ENCODE measurements at regions not wholly inside any gene's neighbourhood (a gene's known extent, or its start where the extent isn't known, plus 50 kb on each side); places are given as distances from the start of the nearest gene placed in this dataset.

DNA sequence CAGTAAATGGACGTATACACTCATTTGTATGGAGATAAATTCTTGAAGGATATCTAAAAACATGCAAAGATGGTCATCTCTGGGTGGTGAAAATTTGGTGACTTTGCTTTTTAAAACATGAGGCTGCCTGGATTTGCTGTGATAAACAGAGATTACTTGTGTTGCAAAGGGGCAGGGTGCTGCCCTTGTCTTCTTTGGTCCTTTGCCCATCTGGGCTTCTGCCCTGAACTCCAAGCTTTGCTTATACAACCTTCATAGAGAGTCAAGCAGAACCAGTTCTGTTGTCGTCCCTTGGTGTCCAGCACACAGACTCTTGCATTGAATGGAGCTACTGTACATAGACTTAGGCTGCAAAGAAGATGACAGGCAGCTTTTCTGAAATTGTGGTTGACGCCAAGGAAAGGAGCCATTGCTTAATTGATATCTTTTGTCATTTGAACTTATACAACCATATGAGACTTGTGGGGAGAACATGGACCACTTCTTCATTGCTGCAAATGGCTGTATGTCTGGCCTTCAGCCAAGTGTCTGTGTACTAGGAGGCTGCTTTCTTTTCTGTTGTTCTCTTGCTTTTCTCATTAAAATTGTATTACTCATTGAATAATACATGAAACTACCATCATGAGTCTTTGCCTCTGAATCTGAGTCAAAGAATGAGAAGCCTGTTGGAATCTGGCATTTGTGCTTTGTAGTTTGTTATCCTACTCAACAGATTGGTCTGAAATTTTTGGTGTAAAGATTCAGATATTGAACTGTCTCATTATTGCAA lies 152.5 kb downstream of the DMRT2 start:
- TF ChIP-seq, protein P1, sequence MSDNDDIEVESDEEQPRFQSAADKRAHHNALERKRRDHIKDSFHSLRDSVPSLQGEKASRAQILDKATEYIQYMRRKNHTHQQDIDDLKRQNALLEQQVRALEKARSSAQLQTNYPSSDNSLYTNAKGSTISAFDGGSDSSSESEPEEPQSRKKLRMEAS (IDR thresholded peaks at IDR 0.05; ENCODE audit: low read depth, low read length), result no peak
- no peak for TF ChIP-seq POLR2A (IDR thresholded peaks at IDR 0.05; ENCODE audit: extremely low read depth, insufficient read length)
- TF ChIP-seq MYC (IDR thresholded peaks at IDR 0.05; ENCODE audit: low read depth, low read length), result no peak
- TF ChIP-seq, protein P2, sequence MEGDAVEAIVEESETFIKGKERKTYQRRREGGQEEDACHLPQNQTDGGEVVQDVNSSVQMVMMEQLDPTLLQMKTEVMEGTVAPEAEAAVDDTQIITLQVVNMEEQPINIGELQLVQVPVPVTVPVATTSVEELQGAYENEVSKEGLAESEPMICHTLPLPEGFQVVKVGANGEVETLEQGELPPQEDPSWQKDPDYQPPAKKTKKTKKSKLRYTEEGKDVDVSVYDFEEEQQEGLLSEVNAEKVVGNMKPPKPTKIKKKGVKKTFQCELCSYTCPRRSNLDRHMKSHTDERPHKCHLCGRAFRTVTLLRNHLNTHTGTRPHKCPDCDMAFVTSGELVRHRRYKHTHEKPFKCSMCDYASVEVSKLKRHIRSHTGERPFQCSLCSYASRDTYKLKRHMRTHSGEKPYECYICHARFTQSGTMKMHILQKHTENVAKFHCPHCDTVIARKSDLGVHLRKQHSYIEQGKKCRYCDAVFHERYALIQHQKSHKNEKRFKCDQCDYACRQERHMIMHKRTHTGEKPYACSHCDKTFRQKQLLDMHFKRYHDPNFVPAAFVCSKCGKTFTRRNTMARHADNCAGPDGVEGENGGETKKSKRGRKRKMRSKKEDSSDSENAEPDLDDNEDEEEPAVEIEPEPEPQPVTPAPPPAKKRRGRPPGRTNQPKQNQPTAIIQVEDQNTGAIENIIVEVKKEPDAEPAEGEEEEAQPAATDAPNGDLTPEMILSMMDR (IDR thresholded peaks at IDR 0.05; ENCODE audit: low read depth, low read length), result no peak
- no peak overlapping the region for H3K4me3 ChIP-seq (ENCODE audit: low read depth, low read length)
- no peak for DNase-seq (ENCODE audit: low read depth)

DNA sequence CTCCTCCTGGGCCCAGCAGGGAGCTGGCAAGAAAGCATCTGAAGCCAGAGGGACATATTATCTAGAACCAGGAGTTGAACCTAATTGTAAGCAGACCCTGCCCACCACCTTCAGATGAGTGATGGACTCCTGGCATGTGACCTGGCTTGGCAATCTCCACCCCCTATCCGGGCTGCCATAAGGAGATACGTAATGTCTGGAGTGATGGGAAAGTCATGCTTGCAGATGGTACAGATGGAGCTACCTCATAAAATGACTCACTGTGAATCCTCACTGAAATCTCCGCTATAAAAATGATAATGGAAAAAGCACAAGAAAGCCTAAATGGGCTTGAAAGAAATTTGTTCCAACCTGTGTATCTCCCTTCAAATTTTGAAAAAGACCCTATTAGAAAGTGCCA lies 157.5 kb downstream of the DMRT2 start:
- no peak overlapping the region for H3K4me3 ChIP-seq (ENCODE audit: low read depth, low read length)
- DNase-seq (ENCODE audit: low read depth), result no peak
- TF ChIP-seq, protein P1 (IDR thresholded peaks at IDR 0.05; ENCODE audit: low read depth, low read length), result no peak
- TF ChIP-seq POLR2A (IDR thresholded peaks at IDR 0.05; ENCODE audit: extremely low read depth, insufficient read length) (no peak), MYC (IDR thresholded peaks at IDR 0.05; ENCODE audit: low read depth, low read length) (no peak)
- TF ChIP-seq, protein P2 (IDR thresholded peaks at IDR 0.05; ENCODE audit: low read depth, low read length), result no peak

DNA sequence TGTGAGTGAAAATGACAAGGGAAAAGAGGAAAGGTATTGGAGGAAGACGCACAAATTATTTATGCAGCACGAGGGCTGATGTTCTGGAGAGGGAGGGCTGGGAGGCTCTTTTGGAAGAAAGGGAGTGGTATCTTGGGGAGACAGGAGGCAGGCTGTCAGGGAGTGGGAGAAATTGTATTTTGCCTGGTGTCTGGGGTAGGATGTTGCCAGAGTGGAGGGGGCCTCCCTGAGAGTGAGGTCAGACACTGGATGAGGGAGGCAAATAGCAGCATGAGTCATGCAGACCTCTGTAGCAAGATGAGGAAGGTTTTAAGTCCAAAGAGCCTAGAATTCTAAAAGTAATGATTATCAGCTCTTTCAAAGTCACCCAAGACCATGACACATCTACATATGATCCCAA lies 158.0 kb downstream of the DMRT2 start:
- H3K4me3 ChIP-seq (ENCODE audit: low read depth, low read length), result no peak overlapping the region
- DNase-seq (ENCODE audit: low read depth), result no peak
- TF ChIP-seq, protein P2 (IDR thresholded peaks at IDR 0.05; ENCODE audit: low read depth, low read length), result no peak
- TF ChIP-seq POLR2A (IDR thresholded peaks at IDR 0.05; ENCODE audit: extremely low read depth, insufficient read length) (no peak), MYC (IDR thresholded peaks at IDR 0.05; ENCODE audit: low read depth, low read length) (no peak)
- TF ChIP-seq, protein P1 (IDR thresholded peaks at IDR 0.05; ENCODE audit: low read depth, low read length), result no peak

DNA sequence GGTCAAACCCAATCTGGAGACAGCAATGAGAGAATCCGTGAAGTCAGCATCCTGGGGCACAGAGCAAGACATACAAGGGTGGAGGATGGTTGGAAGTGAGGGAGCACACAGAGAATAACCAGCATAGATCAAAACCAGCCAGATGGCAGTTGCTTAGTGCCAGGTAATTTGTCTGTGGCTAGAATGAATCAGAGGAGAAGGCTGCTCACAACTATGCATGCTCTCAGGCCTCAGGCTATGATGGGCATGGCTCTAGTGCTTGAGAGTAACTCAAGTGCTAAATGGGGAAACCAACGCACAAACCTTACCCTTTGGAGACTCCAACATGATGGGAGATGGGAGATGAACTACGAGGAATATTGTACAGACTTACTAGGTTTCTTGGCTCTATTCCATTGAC lies 160.8 kb downstream of the DMRT2 start:
- DNase-seq (ENCODE audit: low read depth), result no peak
- H3K4me3 ChIP-seq (ENCODE audit: low read depth, low read length), result no peak overlapping the region
- TF ChIP-seq MYC (IDR thresholded peaks at IDR 0.05; ENCODE audit: low read depth, low read length), result no peak
- TF ChIP-seq, protein P2 (IDR thresholded peaks at IDR 0.05; ENCODE audit: low read depth, low read length), result no peak
- no peak for TF ChIP-seq POLR2A (IDR thresholded peaks at IDR 0.05; ENCODE audit: extremely low read depth, insufficient read length)
- TF ChIP-seq, protein P1 (IDR thresholded peaks at IDR 0.05; ENCODE audit: low read depth, low read length), result no peak

DNA sequence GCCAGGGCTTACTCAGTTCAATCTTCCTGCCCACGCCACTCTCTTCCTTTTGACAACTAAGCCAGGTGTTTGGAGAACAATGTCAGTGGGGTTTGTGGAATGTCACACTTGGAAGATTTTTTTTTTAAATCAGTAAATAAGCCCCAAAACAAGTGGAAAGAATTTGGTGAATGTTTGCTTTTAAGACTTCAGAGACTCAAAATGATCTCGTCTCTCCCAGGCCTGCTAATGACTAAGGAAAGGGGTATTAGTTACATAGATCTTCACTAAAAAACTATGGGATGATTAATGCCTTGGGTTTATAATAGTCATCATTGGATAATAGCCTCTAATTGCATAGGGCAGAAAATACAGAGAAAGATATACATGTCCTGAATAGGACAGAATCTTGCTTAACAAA lies 166.4 kb downstream of the DMRT2 start:
- no peak for DNase-seq (ENCODE audit: low read depth)
- TF ChIP-seq, protein P2 (IDR thresholded peaks at IDR 0.05; ENCODE audit: low read depth, low read length), result no peak
- TF ChIP-seq POLR2A (IDR thresholded peaks at IDR 0.05; ENCODE audit: extremely low read depth, insufficient read length) (no peak), MYC (IDR thresholded peaks at IDR 0.05; ENCODE audit: low read depth, low read length) (no peak)
- TF ChIP-seq, protein P1 (IDR thresholded peaks at IDR 0.05; ENCODE audit: low read depth, low read length), result no peak
- H3K4me3 ChIP-seq (ENCODE audit: low read depth, low read length), result no peak overlapping the region

Measured in NB4 (cell line).